Kidney (tissue), 13 donors: ENCODE measurements at regions not wholly inside any gene's neighbourhood (a gene's known extent, or its start where the extent isn't known, plus 50 kb on each side); places are given as distances from the start of the nearest gene placed in this dataset.

Source experiments
- DNase-seq, 5 donors: peaks; one replicate each; pipeline ENCODE4 v3.0.0-alpha.2; 2013 to 2020
- FAIRE-seq: peaks from 2 replicates; lab custom pipeline; 2012; peaks lifted over from hg19 to GRCh38; lab: Jason Lieb, UNC
- H3K27ac ChIP-seq, 2 donors: one replicate each; pipeline ENCODE4 v1.7.0; 2013; ENCODE audit warnings: low read depth in 2 of 2, low read length in 2 of 2, inconsistent platforms in 1 of 2
- H3K27me3 ChIP-seq: one replicate; pipeline ENCODE4 v1.7.1; 2013; ENCODE audit warnings: low read length, inconsistent platforms; ENCODE audit not compliant: control insufficient read depth, insufficient read depth
- H3K36me3 ChIP-seq, 3 donors: one replicate each; pipeline versions ENCODE4 v1.7.0 to v1.7.1; 2013; ENCODE audit warnings: low read length in 3 of 3, control low read depth in 1 of 3, inconsistent platforms in 1 of 3; ENCODE audit not compliant: insufficient read depth in 3 of 3, control insufficient read depth in 2 of 3
- H3K4me1 ChIP-seq, 3 donors: one replicate each; pipeline versions ENCODE4 v1.7.0 to v1.7.1; 2013; ENCODE audit warnings: low read length in 3 of 3, inconsistent platforms in 1 of 3, low read depth in 1 of 3; ENCODE audit not compliant: control insufficient read depth in 2 of 3, insufficient read depth in 2 of 3
- H3K4me3 ChIP-seq, 3 donors: one replicate each; pipeline versions ENCODE4 v1.7.0 to v1.8.1; 2013; ENCODE audit warnings: low read length in 3 of 3, control low read depth in 1 of 3, inconsistent platforms in 1 of 3
- H3K9ac ChIP-seq, 3 donors: one replicate each; pipeline versions ENCODE4 v1.7.0 to v1.7.1; 2013; ENCODE audit warnings: low read length in 3 of 3, control low read depth in 1 of 3, inconsistent platforms in 1 of 3
- H3K9me3 ChIP-seq, 3 donors: one replicate each; pipeline versions ENCODE4 v1.7.0 to v1.7.1; 2013; ENCODE audit warnings: low read length in 3 of 3, control low read depth in 1 of 3, inconsistent platforms in 1 of 3; ENCODE audit not compliant: control insufficient read depth in 2 of 3, insufficient read depth in 1 of 3
- CTCF ChIP-seq: IDR thresholded peaks from 3 replicates; pipeline ENCODE4 v1.5.1; 2012; ENCODE audit warnings: mild to moderate bottlenecking, moderate library complexity, borderline replicate concordance; ENCODE audit not compliant: insufficient read depth; ENCODE audit errors: extremely low read depth
- intact Hi-C: fragments of 100-400 bp; cut with DNase I; formaldehyde crosslinking; loops from one replicate; pipeline ENCODE4 v1.11.1; 2022
- donor health status: control.
- donor health status: control.
- donor health status: control.
- donor health status: control.
- donor health status: control.
- donor health status: DM: yes; HTN: yes; CAD: no.
- donor health status: Normal renal cell carcinoma (clear cell type).

GRCh38 chr2:12428324-12428723 is 288.4 kb upstream of the TRIB2 start:
- intact Hi-C loops = no loop called here
- no peaks in the 10 kb centered on the region for H3K9me3 ChIP-seq
- no peaks in the 10 kb centered on the region for H3K27me3 ChIP-seq
- no peak overlapping the region for H3K9ac ChIP-seq
- no peaks in the 10 kb centered on the region for H3K36me3 ChIP-seq
- H3K4me1 ChIP-seq = peaks cover 0 to 2% (median 0%) of the 10 kb centered on the region in 3 donors
- DNase-seq (no peak), FAIRE-seq (no peak)
- H3K27ac ChIP-seq = no peak overlapping the region
- TF ChIP-seq CTCF = no peak
- H3K4me3 ChIP-seq = no peak overlapping the region

- TF ChIP-seq CTCF = no peak
- H3K27ac ChIP-seq = no peak overlapping the region
- no peaks in the 10 kb centered on the region for H3K36me3 ChIP-seq
- peaks cover 0 to 2% (median 0%) of the 10 kb centered on the region in 3 donors for H3K4me1 ChIP-seq
- intact Hi-C loops = no loop called here
- H3K9ac ChIP-seq = no peak overlapping the region
- H3K4me3 ChIP-seq = no peak overlapping the region
- H3K27me3 ChIP-seq = no peaks in the 10 kb centered on the region
- no peaks in the 10 kb centered on the region for H3K9me3 ChIP-seq
- DNase-seq (no peak), FAIRE-seq (no peak)
Measured at GRCh38 chr2:12428786-12429185, 287.9 kb upstream of the TRIB2 start.

- H3K36me3 ChIP-seq = no peaks in the 10 kb centered on the region
- no peak for TF ChIP-seq CTCF
- H3K27ac ChIP-seq = no peak overlapping the region
- intact Hi-C loops = no loop called here
- no peak overlapping the region for H3K4me3 ChIP-seq
- no peaks in the 10 kb centered on the region for H3K9me3 ChIP-seq
- FAIRE-seq = no peak
- H3K4me1 ChIP-seq = peaks cover 0 to 2% (median 0%) of the 10 kb centered on the region in 3 donors
- no peak for DNase-seq
- no peaks in the 10 kb centered on the region for H3K27me3 ChIP-seq
- no peak overlapping the region for H3K9ac ChIP-seq
Measured at GRCh38 chr2:12429779-12430406, 286.8 kb upstream of the TRIB2 start.
